Osteocyte (in vitro differentiated cells): ENCODE measurements at regions not wholly inside any gene's neighbourhood (a gene's known extent, or its start where the extent isn't known, plus 50 kb on each side); places are given as distances from the start of the nearest gene placed in this dataset.

Source experiments
- DNase-seq: peaks from one replicate; pipeline ENCODE4 v3.0.0; 2021; ENCODE audit warnings: mixed read lengths; ENCODE audit not compliant: unreplicated experiment; ENCODE audit errors: extremely low spot score
- H3K27ac Mint-ChIP-seq: one replicate; pipeline ENCODE4 v1.8.0; 2021; ENCODE audit warnings: mild to moderate bottlenecking, mixed read lengths; ENCODE audit not compliant: unreplicated experiment
- H3K27me3 Mint-ChIP-seq: one replicate; pipeline ENCODE4 v1.8.0; 2021; ENCODE audit warnings: mixed read lengths; ENCODE audit not compliant: unreplicated experiment
- H3K36me3 Mint-ChIP-seq: one replicate; pipeline ENCODE4 v1.8.0; 2021; ENCODE audit warnings: mixed read lengths; ENCODE audit not compliant: unreplicated experiment
- H3K4me1 Mint-ChIP-seq: one replicate; pipeline ENCODE4 v1.8.0; 2021; ENCODE audit warnings: mixed read lengths; ENCODE audit not compliant: unreplicated experiment
- H3K4me3 Mint-ChIP-seq: one replicate; pipeline ENCODE4 v1.8.0; 2021; ENCODE audit warnings: mild to moderate bottlenecking, moderate library complexity, mixed read lengths; ENCODE audit not compliant: unreplicated experiment
- H3K9me3 Mint-ChIP-seq: one replicate; pipeline ENCODE4 v1.8.0; 2021; ENCODE audit warnings: mixed read lengths; ENCODE audit not compliant: unreplicated experiment
- TF ChIP-seq, protein P1 (sequence below): fragments of 200-600 bp; sonication (generic); IDR thresholded peaks from 2 replicates; pipeline ENCODE4 v1.5.0; 2021; ENCODE audit warnings: antibody characterized with exemption, mild to moderate bottlenecking, moderate library complexity

GRCh38 chr5:28729067-28729466 lies 1690.7 kb upstream of the CDH9 start:
- no peak for DNase-seq
- H3K9me3 Mint-ChIP-seq, result no peaks in the 10 kb centered on the region
- H3K27me3 Mint-ChIP-seq, result no peaks in the 10 kb centered on the region
- no peak overlapping the region for H3K4me3 Mint-ChIP-seq
- H3K27ac Mint-ChIP-seq, result no peak overlapping the region
- no peaks in the 10 kb centered on the region for H3K36me3 Mint-ChIP-seq
- TF ChIP-seq, protein P1, sequence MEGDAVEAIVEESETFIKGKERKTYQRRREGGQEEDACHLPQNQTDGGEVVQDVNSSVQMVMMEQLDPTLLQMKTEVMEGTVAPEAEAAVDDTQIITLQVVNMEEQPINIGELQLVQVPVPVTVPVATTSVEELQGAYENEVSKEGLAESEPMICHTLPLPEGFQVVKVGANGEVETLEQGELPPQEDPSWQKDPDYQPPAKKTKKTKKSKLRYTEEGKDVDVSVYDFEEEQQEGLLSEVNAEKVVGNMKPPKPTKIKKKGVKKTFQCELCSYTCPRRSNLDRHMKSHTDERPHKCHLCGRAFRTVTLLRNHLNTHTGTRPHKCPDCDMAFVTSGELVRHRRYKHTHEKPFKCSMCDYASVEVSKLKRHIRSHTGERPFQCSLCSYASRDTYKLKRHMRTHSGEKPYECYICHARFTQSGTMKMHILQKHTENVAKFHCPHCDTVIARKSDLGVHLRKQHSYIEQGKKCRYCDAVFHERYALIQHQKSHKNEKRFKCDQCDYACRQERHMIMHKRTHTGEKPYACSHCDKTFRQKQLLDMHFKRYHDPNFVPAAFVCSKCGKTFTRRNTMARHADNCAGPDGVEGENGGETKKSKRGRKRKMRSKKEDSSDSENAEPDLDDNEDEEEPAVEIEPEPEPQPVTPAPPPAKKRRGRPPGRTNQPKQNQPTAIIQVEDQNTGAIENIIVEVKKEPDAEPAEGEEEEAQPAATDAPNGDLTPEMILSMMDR, result no peak
- H3K4me1 Mint-ChIP-seq, result no peaks in the 10 kb centered on the region

DNA sequence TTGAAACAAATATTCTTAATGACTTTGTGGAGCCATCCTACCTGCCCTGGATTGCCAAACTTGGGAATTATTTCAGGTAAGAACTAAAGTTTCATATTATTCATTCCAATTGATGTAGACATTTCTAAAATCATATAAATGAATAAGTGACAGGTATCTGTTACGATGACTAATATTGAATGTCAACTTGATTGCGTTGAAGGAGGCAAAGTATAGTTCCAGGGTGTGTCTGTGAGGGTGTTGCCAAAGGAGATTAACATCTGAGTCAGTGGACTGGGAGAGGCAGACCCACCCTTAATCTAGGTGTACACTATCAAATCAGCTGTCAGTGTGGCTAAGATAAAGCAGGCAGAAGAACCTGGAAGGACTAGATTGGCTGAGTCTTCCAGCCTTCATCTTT lies 1688.4 kb upstream of the CDH9 start:
- Mint-ChIP-seq H3K9me3 (no peaks in the 10 kb centered on the region), H3K36me3 (no peaks in the 10 kb centered on the region), H3K27me3 (peaks cover 5% of the 10 kb centered on the region), H3K27ac (no peak overlapping the region), H3K4me1 (no peaks in the 10 kb centered on the region), H3K4me3 (no peak overlapping the region)
- DNase-seq, result no peak
- TF ChIP-seq, protein P1, result no peak

GRCh38 chr5:28725001-28725400 lies 1686.6 kb upstream of the CDH9 start:
- Mint-ChIP-seq H3K4me1 (no peaks in the 10 kb centered on the region), H3K27me3 (peaks cover 5% of the 10 kb centered on the region), H3K36me3 (no peaks in the 10 kb centered on the region), H3K4me3 (no peak overlapping the region), H3K27ac (no peak overlapping the region), H3K9me3 (no peaks in the 10 kb centered on the region)
- TF ChIP-seq, protein P1, result no peak
- no peak for DNase-seq

DNA sequence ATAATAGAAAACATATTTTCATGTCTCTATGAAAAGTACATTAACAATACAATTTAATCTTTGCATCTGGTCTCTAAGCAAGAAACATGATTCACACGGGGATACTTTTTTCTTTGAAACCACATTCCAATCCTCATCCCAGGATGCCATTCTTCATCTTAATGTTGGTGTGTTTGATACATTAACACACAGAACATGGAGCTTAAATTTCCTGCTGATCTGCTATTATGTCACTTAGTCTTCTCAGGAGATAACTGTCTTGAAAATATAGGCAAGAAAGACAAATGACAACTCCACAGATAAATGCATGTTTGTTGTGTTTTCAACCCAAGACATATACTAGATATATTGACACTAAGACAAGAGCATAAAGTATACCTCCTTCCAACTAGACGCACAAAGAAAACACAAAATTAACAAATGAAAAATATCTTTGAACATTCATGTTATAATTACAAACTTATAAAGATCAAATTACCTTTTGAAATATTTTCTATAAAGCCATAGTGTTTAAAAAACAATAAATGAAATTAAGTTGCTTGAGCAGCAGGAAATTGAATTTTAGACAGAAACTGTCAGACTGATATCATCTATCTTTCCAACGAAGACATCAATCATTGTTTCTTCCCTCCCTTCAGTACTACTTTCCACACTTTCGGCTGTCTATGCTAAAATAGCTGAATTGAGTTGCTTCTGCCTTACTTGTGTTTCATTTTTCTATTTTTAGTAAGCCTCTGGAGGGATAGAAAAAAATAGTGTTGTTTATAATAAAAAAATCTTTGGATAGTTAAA lies 1676.7 kb upstream of the CDH9 start:
- Mint-ChIP-seq H3K9me3 (no peaks in the 10 kb centered on the region), H3K27ac (no peak overlapping the region), H3K36me3 (no peaks in the 10 kb centered on the region), H3K4me1 (no peaks in the 10 kb centered on the region), H3K27me3 (peaks cover 24% of the 10 kb centered on the region), H3K4me3 (no peak overlapping the region)
- TF ChIP-seq, protein P1, result no peak
- no peak for DNase-seq

GRCh38 chr5:28710360-28710759 lies 1672.0 kb upstream of the CDH9 start:
- TF ChIP-seq, protein P1, result peak; percentile 33
- H3K27me3 Mint-ChIP-seq, result peaks cover 35% of the 10 kb centered on the region

More at GRCh38 chr5:28710360-28710759, 1672.0 kb upstream of the CDH9 start:
- H3K9me3 Mint-ChIP-seq, result no peaks in the 10 kb centered on the region
- no peaks in the 10 kb centered on the region for H3K36me3 Mint-ChIP-seq
- H3K4me3 Mint-ChIP-seq, result no peak overlapping the region
- no peak for DNase-seq
- no peaks in the 10 kb centered on the region for H3K4me1 Mint-ChIP-seq
- no peak overlapping the region for H3K27ac Mint-ChIP-seq
